Body of pancreas (tissue), 4 donors: ENCODE measurements at regions not wholly inside any gene's neighbourhood (a gene's known extent, or its start where the extent isn't known, plus 50 kb on each side); places are given as distances from the start of the nearest gene placed in this dataset.

Experiments used
- ATAC-seq: fragments of 150-250 bp; one replicate; pipeline ENCODE4 v1.9.1; 2016
- DNase-seq, 4 donors: peaks; one replicate each; pipeline ENCODE4 v3.0.0-alpha.2; 2019
- H3K27ac ChIP-seq, 4 donors: fragments of 200-600 bp; sonication (generic); 1 replicate in 3 of 4; 2 replicates in 1 of 4; pipeline versions ENCODE4 v1.5.1 to v1.6.1; 2016 to 2019; ENCODE audit warnings: mild to moderate bottlenecking in 1 of 4, mixed read lengths in 1 of 4, moderate library complexity in 1 of 4
- H3K27me3 ChIP-seq, 2 donors: fragments of 200-600 bp; sonication (generic); one replicate each; pipeline ENCODE4 v1.6.0; 2016; ENCODE audit warnings: mild to moderate bottlenecking in 1 of 2
- H3K36me3 ChIP-seq, 2 donors: fragments of 200-600 bp; sonication (generic); replicated peaks in 1 of 2; 2 replicates each; pipeline ENCODE4 v1.5.1; 2016; ENCODE audit warnings: low read depth in 2 of 2; ENCODE audit not compliant: insufficient read depth in 1 of 2
- H3K4me1 ChIP-seq: fragments of 200-600 bp; sonication (generic); one replicate; pipeline ENCODE4 v1.6.0; 2016
- H3K4me3 ChIP-seq, 2 donors: fragments of 200-600 bp; sonication (generic); 1 replicate in 1 of 2; 2 replicates in 1 of 2; pipeline ENCODE4 v1.5.1; 2016 to 2019
- H3K9me3 ChIP-seq, 3 donors: fragments of 200-600 bp; sonication (generic); 1 replicate in 2 of 3; 2 replicates in 1 of 3; pipeline ENCODE4 v1.5.1; 2016
- CTCF ChIP-seq, 7 experiments: fragments of 450-650 bp in 4 of 7; fragments of 200-600 bp in 3 of 7; sonication (generic) in 3 of 7; IDR thresholded peaks; one replicate each; pipeline ENCODE4 v1.5.1; 2016 to 2019; ENCODE audit warnings: antibody characterized with exemption in 7 of 7
- POLR2A ChIP-seq, 3 donors: fragments of 450-650 bp; IDR thresholded peaks; one replicate each; pipeline ENCODE4 v1.6.1; 2016; ENCODE audit warnings: antibody characterized with exemption in 3 of 3, mild to moderate bottlenecking in 2 of 3
- WGBS, 2 donors: methylation state at CpG; one replicate each; pipeline ENCODE4 v1.1.5; 2017; 5-methylcytosine and 5-hydroxymethylcytosine counted together
- intact Hi-C: fragments of 100-400 bp; cut with DNase I; formaldehyde crosslinking; loops from one replicate; pipeline ENCODE4 v1.15.1; 2023

- no peak overlapping the region for H3K27ac ChIP-seq
- H3K27me3 ChIP-seq: no peaks in the 10 kb centered on the region
- TF ChIP-seq CTCF (IDR thresholded peaks at IDR 0.05): no peak
- TF ChIP-seq POLR2A (IDR thresholded peaks at IDR 0.05): no peak
- no peaks in the 10 kb centered on the region for H3K9me3 ChIP-seq
- WGBS, 2 donors: 69 to 76% methylated on average over 2 of the region's 2 CpGs
- H3K4me1 ChIP-seq: no peaks in the 10 kb centered on the region
- ATAC-seq: no peak
- no peak for DNase-seq
- intact Hi-C loops: no loop called here
- no peaks in the 10 kb centered on the region for H3K36me3 ChIP-seq
- no peak overlapping the region for H3K4me3 ChIP-seq
Observed at GRCh38 chr6:134683783-134684422, 266.0 kb downstream of the ALDH8A1 start.

GRCh38 chr6:134680433-134680832 is 269.5 kb downstream of the ALDH8A1 start:
- H3K27ac ChIP-seq: no peak overlapping the region
- WGBS, 2 donors: 87 to 88% methylated on average over 1 of the region's 1 CpG
- H3K36me3 ChIP-seq: no peaks in the 10 kb centered on the region
- H3K9me3 ChIP-seq: no peaks in the 10 kb centered on the region
- TF ChIP-seq POLR2A (IDR thresholded peaks at IDR 0.05): no peak
- no peak for TF ChIP-seq CTCF (IDR thresholded peaks at IDR 0.05)
- intact Hi-C loops: no loop called here
- H3K4me3 ChIP-seq: no peak overlapping the region
- peaks cover 12% of the 10 kb centered on the region for H3K4me1 ChIP-seq
- no peaks in the 10 kb centered on the region for H3K27me3 ChIP-seq
- ATAC-seq (no peak), DNase-seq (no peak)

- no peak for TF ChIP-seq POLR2A (IDR thresholded peaks at IDR 0.05)
- Histone ChIP-seq H3K9me3 (no peaks in the 10 kb centered on the region), H3K4me3 (no peak overlapping the region), H3K36me3 (no peaks in the 10 kb centered on the region), H3K4me1 (peaks cover 12% of the 10 kb centered on the region), H3K27me3 (no peaks in the 10 kb centered on the region), H3K27ac (no peak overlapping the region)
- DNase-seq (no peak), ATAC-seq (no peak)
- intact Hi-C loops: no loop called here
- 92 to 95% methylated on average over 3 of the region's 3 CpGs for WGBS, 2 donors
Observed at GRCh38 chr6:134680021-134680420, 269.9 kb downstream of the ALDH8A1 start.

GRCh38 chr6:134678436-134678889 is 271.4 kb downstream of the ALDH8A1 start:
- TF ChIP-seq POLR2A (IDR thresholded peaks at IDR 0.05) (no peak), CTCF (IDR thresholded peaks at IDR 0.05) (no peak)
- Histone ChIP-seq H3K4me1 (peaks cover 12% of the 10 kb centered on the region), H3K27me3 (no peaks in the 10 kb centered on the region), H3K4me3 (no peak overlapping the region), H3K36me3 (no peaks in the 10 kb centered on the region), H3K9me3 (no peaks in the 10 kb centered on the region), H3K27ac (no peak overlapping the region)
- 46% methylated on average over 7 of the region's 7 CpGs for WGBS, 2 donors
- ATAC-seq (no peak), DNase-seq (peak; percentile 48 to 83 (median 72))
- intact Hi-C loops: no loop called here

- Histone ChIP-seq H3K27me3 (no peaks in the 10 kb centered on the region), H3K4me1 (peaks cover 12% of the 10 kb centered on the region), H3K4me3 (no peak overlapping the region), H3K36me3 (no peaks in the 10 kb centered on the region), H3K27ac (no peak overlapping the region), H3K9me3 (no peaks in the 10 kb centered on the region)
- ATAC-seq: peak; percentile 52
- TF ChIP-seq CTCF (IDR thresholded peaks at IDR 0.05) (peak in 1 of 7 experiments; percentile 24), POLR2A (IDR thresholded peaks at IDR 0.05) (no peak)
- WGBS, 2 donors: 63 to 66% methylated on average over 6 of the region's 6 CpGs
- intact Hi-C loops: no loop called here
- peak in 1 of 4 donors; percentile 13 for DNase-seq
Observed at GRCh38 chr6:134676307-134677281, 273.3 kb downstream of the ALDH8A1 start.
